ENCODE measurements at regions not wholly inside any gene's neighbourhood (a gene's known extent, or its start where the extent isn't known, plus 50 kb on each side); places are given as distances from the start of the nearest gene placed in this dataset.

DNA sequence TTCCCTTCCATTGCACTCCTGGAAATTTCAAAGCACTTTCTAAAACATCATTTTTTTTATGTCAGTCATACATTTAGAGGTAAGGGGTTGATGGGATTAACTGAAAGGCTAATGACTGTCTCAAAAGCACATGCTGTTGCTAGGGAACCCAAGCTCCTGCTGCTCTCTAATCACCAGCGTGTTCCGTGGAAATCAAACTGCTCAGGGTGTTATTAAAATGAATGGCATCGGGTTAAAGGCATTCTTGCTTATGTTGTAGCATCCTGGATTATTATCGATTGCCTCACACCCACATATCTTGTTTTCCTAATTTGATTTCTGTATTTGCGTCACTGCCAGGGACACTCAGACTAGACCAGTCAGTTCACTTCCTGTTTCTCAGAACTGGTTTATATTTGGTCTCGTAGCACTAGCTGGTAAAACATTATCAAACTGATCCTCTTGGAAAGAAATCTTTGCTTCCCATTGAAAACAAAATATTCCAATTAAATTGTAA, 216.5 kb upstream of the MKLN1 start:
- no peak for DNase-seq

- DNase-seq: no peak
Observed at GRCh38 chr7:131111792-131112191, 215.9 kb upstream of the MKLN1 start.

- no peak for DNase-seq
Observed at GRCh38 chr7:131112431-131112830, 215.2 kb upstream of the MKLN1 start.

DNA sequence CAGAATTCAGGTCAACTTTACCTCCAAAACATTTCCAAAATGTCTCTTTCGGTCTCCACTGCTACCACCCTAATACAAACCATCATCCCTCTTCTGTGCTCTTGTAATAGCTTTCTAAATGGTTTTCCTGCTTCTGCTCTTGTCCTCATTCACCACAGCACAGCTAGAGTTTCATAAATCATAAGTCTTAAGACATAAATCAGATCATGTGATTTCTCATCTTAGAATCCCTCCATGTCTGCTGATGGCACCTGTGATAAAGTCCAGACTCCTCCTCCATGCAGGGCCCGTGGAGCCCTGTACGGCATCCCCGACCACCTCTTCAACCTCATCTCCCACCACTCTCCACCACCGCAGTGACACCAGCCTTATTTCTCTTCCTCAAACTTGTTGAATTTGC, 212.3 kb upstream of the MKLN1 start:
- DNase-seq: no peak

DNA sequence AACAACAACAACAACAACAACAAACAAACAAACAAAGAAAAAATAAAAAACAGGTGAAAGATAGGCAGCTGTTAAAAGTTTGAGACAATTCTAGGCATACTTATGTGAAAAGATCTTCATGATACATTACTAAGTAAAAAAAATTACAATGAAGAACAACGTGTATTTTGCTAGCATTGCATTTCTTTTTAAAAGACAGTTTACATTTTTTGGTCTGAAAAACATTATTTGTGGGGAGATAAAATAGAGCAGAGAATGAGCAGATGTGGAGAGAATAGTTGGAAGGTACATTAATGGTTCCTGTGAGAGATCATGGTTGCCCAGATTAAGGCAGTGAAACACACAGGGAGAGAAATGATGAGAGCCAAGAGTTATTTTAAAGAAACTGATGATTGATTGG, 210.2 kb upstream of the MKLN1 start:
- no peak for DNase-seq

- no peak for DNase-seq
Observed at GRCh38 chr7:131119381-131119780, 208.3 kb upstream of the MKLN1 start.

- no peak for DNase-seq
Observed at GRCh38 chr7:131122394-131122793, 205.3 kb upstream of the MKLN1 start.

DNA sequence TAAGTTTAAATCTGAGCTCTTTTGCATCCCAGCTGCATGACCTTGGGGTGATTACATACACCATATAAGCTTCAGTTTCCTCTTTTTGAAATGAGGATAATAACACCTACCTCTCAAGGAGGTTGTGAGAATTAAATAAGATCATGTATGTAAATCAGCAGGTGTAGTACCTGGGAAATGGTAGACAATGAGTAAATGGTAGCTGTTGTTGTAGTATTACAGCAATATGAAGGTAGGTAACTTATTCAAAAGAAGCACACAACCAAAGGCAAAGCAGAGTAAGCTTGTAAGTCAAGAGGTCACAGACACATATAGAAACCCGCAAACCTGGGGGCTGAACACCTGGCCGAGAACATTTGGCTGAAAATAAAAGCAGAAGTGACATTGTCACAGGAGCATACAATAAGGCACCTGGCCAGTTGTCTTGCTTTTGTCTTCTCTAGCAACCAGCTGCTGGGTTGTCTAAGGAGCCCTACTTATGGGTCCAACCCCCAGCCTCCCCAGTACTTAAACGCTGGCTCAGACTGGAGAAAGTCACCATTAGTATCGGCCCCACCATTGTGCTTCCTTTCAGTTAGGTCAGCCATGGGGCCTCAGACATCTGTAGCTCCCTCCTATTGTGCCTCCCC, 203.6 kb upstream of the MKLN1 start:
- DNase-seq: no peak

GRCh38 chr7:131124867-131125266, 202.8 kb upstream of the MKLN1 start:
- DNase-seq: no peak

- DNase-seq: no peak
Observed at GRCh38 chr7:131130324-131130723, 197.4 kb upstream of the MKLN1 start.

DNA sequence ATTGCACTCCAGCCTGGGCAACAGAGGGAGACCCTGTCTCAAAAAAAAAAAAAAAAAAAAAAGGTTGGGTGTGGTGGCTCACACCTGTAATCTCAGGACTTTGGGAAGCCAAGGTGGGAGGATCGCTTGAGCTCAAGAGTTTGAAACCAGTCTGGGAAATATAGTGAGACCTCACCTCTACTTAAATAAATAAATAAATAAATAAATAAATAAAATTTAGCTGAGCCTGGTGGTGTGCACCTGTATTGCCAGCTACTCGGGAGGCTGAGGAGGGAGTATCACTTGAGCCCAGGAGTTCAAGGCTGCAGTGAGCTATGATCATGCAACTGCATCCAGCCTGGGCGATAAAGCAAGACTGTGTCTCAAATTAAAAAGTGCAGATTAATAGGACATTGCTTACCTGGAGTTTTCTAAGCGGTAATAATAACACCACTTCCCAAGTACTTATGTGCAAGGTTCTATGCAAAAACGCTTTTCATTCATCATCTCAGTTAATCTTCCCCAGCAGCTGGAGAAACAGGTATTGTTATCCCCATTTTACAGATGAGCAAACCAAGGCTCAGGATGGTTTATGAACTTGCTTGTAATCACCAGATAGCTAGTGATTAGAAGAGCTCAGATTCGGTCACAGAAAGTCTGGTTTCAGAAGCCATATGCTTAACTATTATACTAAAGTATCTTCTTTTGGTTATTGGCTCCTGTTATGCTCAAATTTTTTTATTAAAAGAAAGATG, 196.5 kb upstream of the MKLN1 start:
- DNase-seq: no peak

DNA sequence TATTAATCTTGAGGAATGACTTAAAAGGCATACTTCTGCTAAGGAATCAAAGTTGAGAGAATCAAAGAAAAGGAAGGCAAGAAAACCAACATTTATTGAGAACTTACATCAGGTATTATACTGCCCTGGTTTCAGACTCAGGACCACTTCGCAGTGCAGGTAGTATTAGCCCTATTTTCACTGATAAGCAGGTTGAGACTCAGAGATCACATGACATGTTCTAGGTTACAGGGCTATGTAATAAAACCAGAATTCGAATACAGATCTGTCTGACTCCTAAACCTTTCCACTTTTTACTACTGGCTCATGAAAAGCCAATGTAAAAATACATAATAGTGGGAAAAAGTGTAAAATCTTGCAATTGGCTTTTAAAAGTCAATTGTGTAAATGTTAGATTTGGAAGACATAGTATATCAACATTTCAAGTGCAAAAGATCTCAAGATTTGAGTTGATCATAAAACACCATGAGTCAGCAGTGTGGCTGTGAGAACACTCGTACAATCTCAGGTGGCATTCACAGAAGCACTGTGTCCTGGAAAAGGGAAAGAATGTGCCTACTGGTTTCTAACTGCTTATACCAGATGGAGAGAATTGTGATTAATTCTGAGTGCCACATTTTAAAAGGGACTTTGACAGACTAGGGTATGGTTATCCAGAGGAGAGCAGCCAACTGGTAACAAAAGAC, 195.8 kb upstream of the MKLN1 start:
- DNase-seq: no peak

DNA sequence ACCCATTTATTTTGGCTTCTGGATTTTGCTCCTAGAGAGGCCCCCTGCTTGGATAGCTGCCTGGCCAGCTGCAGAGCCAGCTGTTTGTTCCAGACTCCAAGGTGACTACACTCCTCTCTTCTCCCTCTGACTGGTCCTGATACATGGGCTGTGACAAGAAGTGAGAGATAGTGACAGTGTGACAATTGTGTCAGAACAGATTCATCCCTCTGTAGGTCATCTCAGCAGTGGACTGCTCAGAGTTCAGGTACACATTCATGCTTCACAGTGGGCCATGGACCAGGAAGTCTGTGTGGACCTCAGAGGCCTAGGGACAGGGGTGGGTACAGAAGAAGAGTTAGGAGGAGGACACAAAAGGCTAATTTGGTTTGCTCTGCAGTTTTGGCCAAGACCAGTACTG, 188.2 kb upstream of the MKLN1 start:
- DNase-seq: no peak

GRCh38 chr7:131141443-131141967, 186.2 kb upstream of the MKLN1 start:
- no peak for DNase-seq

DNA sequence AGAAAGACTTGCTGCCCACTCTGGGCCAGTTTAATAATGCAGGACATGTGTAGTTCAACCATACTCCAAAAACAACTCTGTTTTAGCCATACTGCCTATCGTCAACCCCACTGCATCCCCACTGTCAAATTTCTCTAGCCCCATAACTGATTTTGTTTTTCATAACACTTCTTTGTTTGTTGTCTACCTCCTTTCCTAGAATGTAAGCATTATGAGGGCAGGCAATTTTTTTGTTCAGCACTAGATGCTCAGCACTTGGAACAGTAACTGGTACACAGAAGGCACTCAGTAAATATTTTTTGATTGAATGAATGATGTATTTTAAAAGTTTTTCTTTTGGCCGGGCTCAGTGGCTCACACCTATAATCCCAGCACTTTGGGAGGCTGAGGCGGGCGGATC, 183.8 kb upstream of the MKLN1 start:
- DNase-seq: no peak

- DNase-seq: no peak
Observed at GRCh38 chr7:131145026-131145425, 182.7 kb upstream of the MKLN1 start.

DNA sequence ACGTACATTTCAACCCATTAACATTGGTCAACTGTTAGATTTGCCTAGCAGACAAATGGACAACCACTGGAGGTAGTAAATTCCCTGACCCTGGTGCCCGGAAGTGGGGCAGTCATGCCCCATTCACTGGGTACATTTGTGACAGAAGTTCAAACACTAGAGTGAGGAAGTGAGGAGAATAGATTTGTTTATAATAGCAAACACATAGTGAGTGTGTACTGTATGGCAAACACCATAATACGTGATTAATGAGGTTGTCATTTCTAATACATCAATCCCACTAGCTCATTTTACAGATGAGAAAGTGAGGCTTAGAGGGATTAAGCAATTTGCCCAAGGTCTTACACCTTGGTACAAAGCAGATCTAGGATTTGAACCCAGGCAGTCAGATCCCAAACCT, 181.9 kb upstream of the MKLN1 start:
- no peak for DNase-seq

GRCh38 chr7:131147604-131148003, 180.1 kb upstream of the MKLN1 start:
- no peak for DNase-seq

GRCh38 chr7:131148258-131148657, 179.4 kb upstream of the MKLN1 start:
- DNase-seq: no peak

DNA sequence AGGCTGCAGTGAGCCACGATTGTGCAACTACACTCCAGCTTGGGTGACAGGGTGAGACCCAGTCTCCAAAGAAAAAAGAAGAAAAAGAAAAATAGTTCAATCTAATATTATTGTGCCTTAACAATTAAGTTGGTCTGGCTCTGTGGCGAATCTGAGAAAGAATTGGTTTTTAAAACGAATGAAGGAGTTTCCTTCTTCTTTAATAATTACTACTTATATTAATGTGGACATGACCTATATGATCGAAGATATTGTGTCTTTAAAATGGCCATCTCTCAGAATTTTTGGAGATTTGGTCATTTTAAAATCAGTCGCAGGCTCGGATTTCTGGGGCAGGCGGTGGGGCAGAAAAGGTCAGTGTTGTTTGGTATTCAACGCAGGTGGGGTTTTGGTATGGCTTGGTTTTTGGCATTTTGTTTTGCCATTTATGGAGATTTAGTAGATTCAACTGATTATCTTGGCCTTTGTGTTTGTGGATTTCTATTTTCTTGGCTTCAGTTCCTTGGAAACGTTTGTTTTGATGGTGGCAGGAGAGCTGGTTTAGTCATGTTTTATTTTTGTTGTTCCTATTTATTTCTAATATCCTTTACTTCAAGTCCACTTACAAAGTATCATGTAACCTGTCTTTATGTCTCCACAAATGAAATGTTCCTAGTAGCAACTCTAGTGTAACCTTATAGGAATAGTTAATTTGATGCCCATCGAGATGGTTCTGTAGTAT, 178.8 kb upstream of the MKLN1 start:
- DNase-seq: no peak

DNA sequence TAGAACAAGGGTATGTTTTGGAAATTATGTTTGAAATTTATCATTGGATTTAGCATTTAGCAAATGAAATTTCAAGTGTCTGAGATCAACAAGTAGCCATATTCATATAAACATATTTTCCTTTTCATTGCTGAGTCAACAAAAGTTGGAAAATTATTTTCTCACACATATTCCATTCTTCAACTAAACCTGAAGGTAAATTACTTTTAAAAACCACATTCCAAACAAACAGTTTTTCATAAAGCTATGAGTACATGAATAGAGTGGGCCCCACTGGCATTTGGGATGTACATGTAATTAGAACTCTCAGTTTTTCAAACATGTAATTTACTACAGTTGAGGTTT, 178.3 kb upstream of the MKLN1 start:
- no peak for DNase-seq

GRCh38 chr7:131149840-131150239, 177.8 kb upstream of the MKLN1 start:
- no peak for DNase-seq

DNA sequence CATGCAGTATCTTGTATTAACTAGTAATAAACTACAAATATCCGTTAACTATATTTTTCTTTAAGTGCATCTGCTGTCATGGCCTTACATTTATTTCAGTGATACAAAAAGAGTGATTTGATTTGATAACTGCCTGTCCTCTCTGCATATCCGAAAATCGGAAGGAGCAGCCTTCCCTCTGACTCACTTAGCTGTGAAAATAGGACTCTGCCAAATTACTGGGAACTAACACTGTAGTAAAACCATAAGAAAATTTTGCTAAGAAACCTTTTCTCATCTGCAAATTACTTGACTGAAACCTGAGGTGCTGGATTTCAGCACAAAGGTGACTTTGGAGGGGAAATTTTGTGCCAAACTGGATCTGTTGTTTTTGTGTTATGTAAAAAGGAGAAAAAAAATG, 176.6 kb upstream of the MKLN1 start:
- DNase-seq: no peak

All from activated CD4-positive, alpha-beta T cell treated with anti-CD3 and anti-CD28 coated beads, Interleukin-2, amount 50 U/mL, for 1 hour (primary cell).